GM21515 (cell line): ENCODE measurements at regions not wholly inside any gene's neighbourhood (a gene's known extent, or its start where the extent isn't known, plus 50 kb on each side); places are given as distances from the start of the nearest gene placed in this dataset.
"Not testable (repeated sequence)": the region's sequence is repeated elsewhere in the genome, so short reads cannot be mapped to it uniquely, and the experiment has no call there.

Experiments used
- ATAC-seq: cut with Tn5 transposase; IDR thresholded peaks from one replicate; pipeline ENCODE4 v1.9.1; 2021; ENCODE audit not compliant: unreplicated experiment

DNA sequence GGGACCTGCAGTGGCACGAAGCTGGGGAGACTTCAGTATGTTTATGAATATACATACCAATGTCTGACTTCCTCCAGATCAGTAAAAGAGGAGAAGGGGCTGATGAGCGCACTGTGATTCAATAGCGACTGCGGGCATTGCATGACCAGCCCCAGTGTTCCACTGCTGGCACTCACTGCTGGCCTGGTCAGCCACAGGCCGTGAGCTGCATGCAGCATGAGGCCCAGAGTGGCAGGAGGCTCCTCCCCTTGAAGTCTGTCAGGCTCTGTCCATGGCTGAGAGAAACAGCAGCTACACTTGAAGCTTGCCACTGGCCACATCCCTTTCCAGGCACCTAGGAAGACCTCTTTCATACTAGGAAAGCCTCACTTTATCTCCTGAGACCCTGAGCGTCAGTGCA is 265.9 kb upstream of the CDYL start:
- no peak for ATAC-seq

GRCh38 chr6:4509506-4509905 is 266.7 kb upstream of the CDYL start:
- ATAC-seq = no peak

- ATAC-seq = no peak
Observed at GRCh38 chr6:4506792-4507191, 269.4 kb upstream of the CDYL start.

DNA sequence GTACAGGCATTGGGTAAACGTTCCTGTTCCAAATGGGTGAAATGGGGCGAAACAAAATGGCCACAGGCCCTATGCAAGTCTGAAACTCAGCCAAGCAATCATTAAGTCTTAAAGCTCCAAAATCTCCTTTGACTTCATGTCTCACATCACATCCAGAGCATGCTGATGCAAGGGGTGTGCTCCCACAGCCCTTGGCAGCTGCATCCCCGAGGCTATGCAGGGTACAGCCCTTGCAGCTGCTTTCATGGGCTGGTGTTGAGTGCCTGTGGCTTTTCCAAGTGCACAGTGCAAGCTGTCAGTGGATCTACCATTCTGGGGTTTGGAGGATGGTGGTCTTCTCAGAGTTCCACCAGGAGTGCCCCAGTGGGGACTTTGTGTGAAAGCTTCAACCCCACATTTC is 270.0 kb upstream of the CDYL start:
- no peak for ATAC-seq

DNA sequence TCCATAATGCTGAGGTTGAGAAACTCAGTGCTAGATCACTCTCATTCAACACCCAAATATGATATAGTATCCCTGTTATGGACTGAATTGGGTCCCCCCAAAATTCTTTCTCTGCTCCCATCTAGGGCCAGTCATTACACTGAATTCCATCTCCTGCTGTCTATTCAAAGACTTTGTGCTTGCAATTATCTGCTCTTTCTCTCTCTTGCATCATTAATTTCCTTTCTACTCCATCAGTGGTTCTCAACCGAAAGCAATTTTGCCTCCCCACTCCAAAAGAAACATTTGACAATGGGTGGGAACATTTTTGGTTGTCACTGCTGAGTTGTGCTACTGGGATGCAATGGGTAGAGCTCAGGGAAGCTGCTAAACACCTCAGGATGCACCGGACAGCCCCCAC is 271.5 kb upstream of the CDYL start:
- ATAC-seq = no peak

DNA sequence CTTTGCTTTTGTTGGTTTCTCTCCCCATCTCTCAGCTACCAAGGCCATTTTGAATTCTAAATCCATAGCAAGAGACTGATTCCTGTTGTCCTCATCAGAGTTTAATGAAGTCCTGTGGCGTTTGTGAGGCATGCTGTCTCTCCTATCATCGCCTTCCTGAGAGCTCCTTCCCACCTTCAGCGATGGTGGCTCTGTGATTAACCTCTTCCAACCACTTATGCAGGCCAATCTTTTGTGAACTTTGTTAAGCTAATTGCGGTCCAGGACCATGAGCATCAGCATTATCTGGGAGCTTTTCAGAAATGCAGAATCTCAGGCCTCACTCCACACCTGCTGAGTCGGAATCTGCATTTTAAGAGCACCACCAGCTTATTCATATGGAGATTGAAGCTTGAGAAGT is 272.5 kb upstream of the CDYL start:
- ATAC-seq = no peak

DNA sequence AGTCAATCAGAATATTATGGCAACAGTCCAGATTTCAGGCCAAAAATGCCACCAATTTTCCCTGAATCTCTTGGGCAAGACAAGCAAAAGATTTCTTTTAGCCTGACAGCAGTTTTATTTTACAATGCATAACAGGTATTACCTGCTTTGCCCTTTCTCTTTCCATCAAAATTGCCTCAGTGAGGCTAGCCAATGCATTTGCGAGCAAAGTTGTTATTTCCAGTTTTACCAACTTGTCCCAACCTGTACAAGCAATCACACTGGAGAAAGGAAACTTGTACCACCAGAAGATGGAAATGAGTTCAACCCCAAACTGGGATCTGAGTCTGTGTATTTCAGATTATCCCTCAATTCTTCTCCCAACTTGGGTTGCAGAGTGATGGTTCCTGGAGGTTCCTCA is 279.9 kb upstream of the CDYL start:
- no peak for ATAC-seq

GRCh38 chr6:4491501-4492260 is 284.5 kb upstream of the CDYL start:
- ATAC-seq = no peak

DNA sequence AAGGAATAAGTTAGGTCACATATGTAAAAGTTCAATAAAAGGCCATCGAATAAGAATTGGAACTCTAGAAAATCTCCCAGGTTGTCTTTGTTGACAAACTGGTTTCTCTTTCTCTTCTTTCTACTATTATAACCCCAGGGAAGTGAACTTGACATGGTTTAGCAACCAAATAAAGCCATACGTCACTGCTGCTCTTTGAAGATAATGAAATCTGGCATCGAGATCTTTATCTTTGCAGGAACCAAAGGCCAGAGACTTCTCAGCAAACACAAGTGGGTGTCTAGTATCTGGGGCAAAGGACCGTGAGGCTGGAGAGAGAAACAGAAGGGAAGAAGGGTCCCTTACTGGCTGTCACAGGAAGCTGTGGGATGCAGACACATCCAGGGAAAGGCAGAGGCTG is 286.7 kb upstream of the CDYL start:
- ATAC-seq = no peak

GRCh38 chr6:4488389-4488788 is 287.8 kb upstream of the CDYL start:
- no peak for ATAC-seq

DNA sequence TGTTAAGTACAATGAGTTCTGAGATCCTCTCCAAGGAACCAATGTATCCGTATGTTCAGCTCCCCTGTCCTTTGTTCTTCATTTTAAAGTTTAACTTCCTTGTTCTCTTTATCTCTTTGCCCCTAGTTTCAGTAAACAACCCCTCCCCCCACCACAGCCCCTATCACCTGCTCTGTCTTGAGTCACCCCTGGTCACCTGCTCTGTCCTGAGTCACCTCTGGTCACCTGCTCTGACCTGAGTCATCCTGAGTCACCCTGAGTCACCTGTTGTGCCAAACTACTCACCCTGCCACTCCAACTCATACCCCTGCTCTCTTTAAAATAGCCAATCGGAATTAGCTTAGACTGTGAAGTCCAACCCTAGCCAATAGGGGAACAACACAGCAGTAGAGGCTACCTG is 288.7 kb upstream of the CDYL start:
- ATAC-seq = no peak

GRCh38 chr6:4486568-4487315 is 289.5 kb upstream of the CDYL start:
- no peak for ATAC-seq

- ATAC-seq = no peak
Observed at GRCh38 chr6:4485735-4486134, 290.5 kb upstream of the CDYL start.

GRCh38 chr6:4482461-4482860 is 293.7 kb upstream of the CDYL start:
- ATAC-seq = no peak

DNA sequence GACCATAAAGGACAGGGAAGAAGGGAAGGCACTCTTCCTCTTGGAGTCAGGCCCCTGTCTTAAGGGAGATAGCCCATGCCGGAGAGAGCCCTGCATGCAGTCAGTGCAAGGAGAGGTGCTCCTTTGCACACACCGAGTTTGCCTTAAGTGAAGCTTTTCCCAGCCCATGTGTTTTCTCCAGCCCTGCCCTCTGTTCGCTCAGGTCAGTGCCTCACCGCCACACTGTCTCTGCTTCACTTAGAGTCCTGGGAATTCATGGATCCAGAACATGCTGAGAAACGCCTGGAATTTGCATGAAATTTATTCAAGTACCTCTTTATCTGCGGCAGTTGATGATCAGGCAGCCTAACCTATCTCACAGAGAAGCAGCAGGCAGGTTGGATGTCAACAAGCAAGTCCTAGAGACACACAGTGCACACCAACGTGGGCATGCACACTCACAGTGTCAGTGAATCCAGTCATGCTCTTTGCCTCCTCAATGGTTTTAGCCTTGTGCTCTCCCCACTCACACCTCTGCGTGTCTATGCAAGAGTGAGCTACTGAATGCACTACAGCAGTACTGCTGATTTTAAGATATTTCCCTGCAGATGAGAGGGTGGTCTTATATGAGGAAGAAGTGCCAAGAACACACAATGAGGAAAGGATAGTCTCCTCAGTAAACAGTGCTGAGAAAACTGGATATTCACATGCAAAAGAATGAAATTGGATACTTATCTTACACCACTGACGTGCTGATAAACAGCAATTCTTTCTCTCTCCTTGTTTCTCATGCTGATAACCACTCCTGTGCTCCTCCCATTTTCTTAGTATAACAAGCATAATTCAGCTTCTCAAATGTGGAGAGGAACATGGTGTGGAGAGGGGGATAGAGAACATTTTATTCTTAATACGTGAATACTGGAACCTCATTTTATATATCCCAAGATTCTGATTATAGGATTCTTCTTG is 295.1 kb upstream of the CDYL start:
- no peak for ATAC-seq

DNA sequence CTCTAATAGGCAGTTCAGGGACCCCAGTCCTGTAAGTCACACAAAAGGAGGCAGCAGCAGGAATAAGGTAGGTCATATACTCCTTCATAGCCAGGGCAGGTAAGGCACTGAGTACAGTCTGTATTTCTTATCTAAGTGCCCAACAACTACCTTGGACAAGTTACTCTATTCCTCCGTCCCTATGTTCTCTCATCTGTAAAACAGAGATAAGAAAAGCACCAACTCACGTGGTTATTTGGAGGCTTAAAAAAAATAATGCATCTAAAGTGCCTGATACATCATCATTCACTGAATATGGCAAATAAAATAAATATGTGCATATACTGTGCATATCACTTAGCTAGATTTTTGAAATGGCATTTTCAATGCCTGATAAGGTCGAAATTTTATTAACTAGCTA is 298.1 kb upstream of the CDYL start:
- ATAC-seq = no peak

- ATAC-seq = no peak
Observed at GRCh38 chr6:4474810-4475209, 301.4 kb upstream of the CDYL start.

GRCh38 chr6:4472969-4473642 is 303.1 kb upstream of the CDYL start:
- ATAC-seq = no peak

DNA sequence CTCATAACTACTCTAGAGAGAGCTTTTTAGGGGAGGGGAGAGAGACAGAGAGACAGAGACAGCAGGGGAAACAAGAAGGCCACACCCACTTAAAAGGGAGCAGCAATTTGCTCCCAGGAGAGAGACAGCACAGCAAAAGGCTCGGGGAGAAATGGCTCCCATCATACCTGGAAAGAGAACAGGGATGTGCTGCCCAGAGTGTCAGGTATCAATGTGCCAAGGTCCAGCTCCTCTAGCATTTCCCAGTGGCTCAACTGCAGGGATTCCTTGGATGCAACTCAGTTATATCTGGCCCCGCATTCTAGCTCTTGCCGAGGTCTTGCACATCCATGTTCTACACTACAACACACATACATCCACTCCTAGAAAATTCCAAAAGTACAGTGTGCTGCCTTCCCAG is 304.0 kb upstream of the CDYL start:
- no peak for ATAC-seq

DNA sequence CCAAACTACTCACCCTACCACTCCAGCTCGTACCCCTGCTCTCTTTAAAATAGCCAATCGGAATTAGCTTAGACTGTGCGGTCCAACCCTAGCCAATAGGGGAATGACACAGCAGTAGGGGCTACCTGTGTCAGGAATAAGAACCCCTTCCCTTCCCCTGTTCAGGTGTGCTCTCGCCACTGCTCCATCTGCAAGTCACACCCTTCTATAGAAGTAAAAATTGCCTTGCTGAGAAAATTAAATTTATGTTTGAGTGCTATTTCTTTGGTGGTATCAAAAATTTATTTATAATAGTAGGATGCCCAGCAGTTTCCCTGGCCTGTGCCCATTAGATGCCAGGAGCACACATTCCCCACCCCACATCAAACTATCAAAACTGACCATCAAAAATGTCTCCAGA is 304.7 kb upstream of the CDYL start:
- ATAC-seq = not testable (repeated sequence)

DNA sequence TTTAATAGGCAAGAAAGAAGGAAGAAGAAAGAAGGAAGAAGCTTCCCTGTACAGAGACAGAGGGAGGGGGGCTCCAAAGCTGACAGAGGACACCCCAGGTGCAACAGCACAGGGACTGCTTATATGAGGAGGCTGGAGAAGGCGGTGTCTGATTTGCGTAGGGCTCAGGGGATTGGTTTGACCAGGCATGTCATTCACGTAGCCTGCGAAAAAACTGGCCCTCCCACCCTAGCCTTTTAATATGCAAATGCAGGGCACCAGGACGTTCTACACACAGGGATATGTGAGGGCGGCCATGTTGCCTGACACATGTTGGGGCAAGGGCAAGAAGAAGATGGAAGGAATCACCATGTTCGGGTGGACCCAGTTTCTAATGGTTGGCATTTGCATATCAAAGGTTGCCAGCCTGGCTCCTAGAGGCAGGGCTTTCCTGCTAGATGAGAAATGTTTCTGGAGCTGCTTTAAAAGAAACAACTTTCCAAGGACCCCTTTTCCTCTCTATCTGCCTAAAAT is 305.4 kb upstream of the CDYL start:
- ATAC-seq = no peak
